ENCODE measurements at regions not wholly inside any gene's neighbourhood (a gene's known extent, or its start where the extent isn't known, plus 50 kb on each side); places are given as distances from the start of the nearest gene placed in this dataset.

DNA sequence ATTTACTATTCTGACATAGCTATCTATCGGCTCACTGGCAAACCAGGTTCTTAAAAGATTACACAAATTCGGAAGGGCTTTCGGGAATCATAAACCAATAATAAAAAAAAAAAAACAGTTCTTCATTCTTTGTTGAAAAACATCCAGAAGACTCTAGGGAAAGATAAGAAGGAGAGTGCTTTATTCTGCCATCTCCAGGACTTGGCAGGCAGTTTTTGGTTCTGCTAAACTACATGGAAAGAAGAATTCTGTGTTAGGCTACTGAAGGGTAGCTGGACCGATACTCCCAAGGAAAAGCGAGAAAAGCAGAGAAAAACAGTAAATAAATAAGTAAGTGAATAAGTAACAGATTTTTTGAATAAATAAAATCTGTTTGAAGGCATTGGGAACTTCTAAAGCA is 423.5 kb upstream of the KLF6 start:
- TF ChIP-seq POLR2A (IDR thresholded peaks at IDR 0.05; ENCODE audit: low read depth, low read length) (no peak), POLR2AphosphoS5 (IDR thresholded peaks at IDR 0.05; ENCODE audit: low read depth, low read length) (no peak), TAF1 (IDR thresholded peaks at IDR 0.05; ENCODE audit: borderline replicate concordance, low read depth, low read length) (no peak)

Data from GM12892 (cell line).